ENCODE measurements at regions not wholly inside any gene's neighbourhood (a gene's known extent, or its start where the extent isn't known, plus 50 kb on each side); places are given as distances from the start of the nearest gene placed in this dataset.

GRCh38 chr9:92242260-92243136 lies 51.0 kb downstream of the IARS1 start:
- ChIA-PET POLR2A (no interaction called here), CTCF (interaction anchor here (0.9 to 9.5 kb wide), 9 partner anchors 8 to 108 kb away, joined by 3 to 109 read pairs (median 5); no protein-coding TSS in a partner anchor)
- TF ChIP-seq CTCF (IDR thresholded peaks at IDR 0.05; ENCODE audit: control extremely low read depth, extremely low read depth, low read depth, missing control alignments) = no peak
- DNase-seq (ENCODE audit: extremely low spot score) = no peak

GRCh38 chr9:92236915-92237314 lies 56.6 kb downstream of the IARS1 start:
- POLR2A ChIA-PET = no interaction called here
- CTCF ChIA-PET = no interaction called here
- no peak for DNase-seq (ENCODE audit: extremely low spot score)
- no peak for TF ChIP-seq CTCF (IDR thresholded peaks at IDR 0.05; ENCODE audit: control extremely low read depth, extremely low read depth, low read depth, missing control alignments)

GRCh38 chr9:92236465-92236864 lies 57.0 kb downstream of the IARS1 start:
- no peak for DNase-seq (ENCODE audit: extremely low spot score)
- ChIA-PET POLR2A (no interaction called here), CTCF (no interaction called here)
- TF ChIP-seq CTCF (IDR thresholded peaks at IDR 0.05; ENCODE audit: control extremely low read depth, extremely low read depth, low read depth, missing control alignments) = no peak

- no peak for TF ChIP-seq CTCF (IDR thresholded peaks at IDR 0.05; ENCODE audit: control extremely low read depth, extremely low read depth, low read depth, missing control alignments)
- CTCF ChIA-PET = interaction anchor here (0.7 to 1.9 kb wide), 4 partner anchors 9 to 96 kb away, joined by 3 to 7 read pairs (median 6); no protein-coding TSS in a partner anchor
- POLR2A ChIA-PET = no interaction called here
- DNase-seq (ENCODE audit: extremely low spot score) = no peak
These were observed 59.0 kb downstream of the IARS1 start for GRCh38 chr9:92234514-92234913.

- no peak for DNase-seq (ENCODE audit: extremely low spot score)
- ChIA-PET CTCF (interaction anchor here (1.3 to 1.5 kb wide), 2 partner anchors 11 to 92 kb away, joined by 5 to 6 read pairs; no protein-coding TSS in a partner anchor), POLR2A (no interaction called here)
- no peak for TF ChIP-seq CTCF (IDR thresholded peaks at IDR 0.05; ENCODE audit: control extremely low read depth, extremely low read depth, low read depth, missing control alignments)
These were observed 61.3 kb downstream of the IARS1 start for GRCh38 chr9:92232190-92232589.

GRCh38 chr9:92228628-92229027 lies 64.9 kb downstream of the IARS1 start:
- POLR2A ChIA-PET = no interaction called here
- DNase-seq (ENCODE audit: extremely low spot score) = no peak
- CTCF ChIA-PET = interaction anchor here (1.9 to 3.1 kb wide), 2 partner anchors 16 to 88 kb away, joined by 6 to 9 read pairs; no protein-coding TSS in a partner anchor
- TF ChIP-seq CTCF (IDR thresholded peaks at IDR 0.05; ENCODE audit: control extremely low read depth, extremely low read depth, low read depth, missing control alignments) = no peak

All from GM10248 (cell line).